HepG2 (cell line): ENCODE measurements at regions not wholly inside any gene's neighbourhood (a gene's known extent, or its start where the extent isn't known, plus 50 kb on each side); places are given as distances from the start of the nearest gene placed in this dataset.

Experiments used
- ATAC-seq: fragments of 200-7000 bp; cut with Tn5 transposase; 3 replicates; pipeline ENCODE4 v1.9.1; 2020; ENCODE audit warnings: mild to moderate bottlenecking, moderate library complexity
- BruUV-seq: library from RNA; stranded (reverse); fragments of 400-500 nt; replicated peaks from 2 replicates; lab custom pipeline; 2021; lab: Mats Ljungman, UMichigan
- CTCF ChIA-PET: fragments of 300-600 bp; formaldehyde crosslinking; extraction: SDS; loops from one replicate; lab custom pipeline; 2021; ENCODE audit warnings: low total read pairs, inconsistent platforms, low intra/inter-chr PET ratio; lab: Yijun Ruan, JAX
- POLR2A ChIA-PET: fragments of 350-600 bp; sonication (Branson Sonifier 250); formaldehyde crosslinking; loops from one replicate; lab custom pipeline; 2020; ENCODE audit warnings: antibody characterized with exemption, inconsistent platforms; lab: Yijun Ruan, JAX
- DNase-seq: peaks from one replicate; pipeline ENCODE4 v3.0.0-alpha.2; 2015; ENCODE audit warnings: low spot score
- FAIRE-seq: peaks from 3 replicates; lab custom pipeline; 2011; peaks lifted over from hg19 to GRCh38; lab: Jason Lieb, UNC
- H2AFZ ChIP-seq: one replicate; pipeline ENCODE4 v1.6.1; 2011; ENCODE audit warnings: low read length, inconsistent platforms
- H3K27ac ChIP-seq: fragments of 300-600 bp; 3 replicates; pipeline ENCODE4 v1.8.0; 2011; ENCODE audit warnings: mixed run types, mild to moderate bottlenecking, mixed read lengths, low read length, inconsistent platforms; ENCODE audit not compliant: insufficient read depth; ENCODE audit errors: extremely low read length
- H3K27me3 ChIP-seq, 2 experiments: fragments of 200-600 bp in 1 of 2; 2 replicates in 1 of 2; 3 replicates in 1 of 2; pipeline versions ENCODE4 v1.6.0 to v1.8.0; 2011; ENCODE audit warnings: low read length in 2 of 2, mild to moderate bottlenecking in 2 of 2, moderate library complexity in 2 of 2, inconsistent platforms in 1 of 2; ENCODE audit not compliant: insufficient read depth in 2 of 2, control insufficient read depth in 1 of 2
- H3K36me3 ChIP-seq, 2 experiments: fragments of 200-600 bp in 1 of 2; replicated peaks in 1 of 2; 2 replicates in 1 of 2; 3 replicates in 1 of 2; pipeline versions ENCODE4 v1.5.1 to v1.8.0; 2011; ENCODE audit warnings: low read length in 2 of 2, inconsistent platforms in 1 of 2; ENCODE audit not compliant: insufficient read depth in 2 of 2, control insufficient read depth in 1 of 2
- H3K4me1 ChIP-seq: 2 replicates; pipeline ENCODE4 v1.5.1; 2012; ENCODE audit warnings: low read length, inconsistent platforms; ENCODE audit not compliant: insufficient read depth
- H3K4me2 ChIP-seq: 2 replicates; pipeline ENCODE4 v1.6.0; 2011; ENCODE audit warnings: low read depth, low read length, inconsistent platforms
- H3K4me3 ChIP-seq, 3 experiments: fragments of 200-600 bp in 1 of 3; sonication (generic), shearing (Covaris generic) in 1 of 3; replicated peaks in 1 of 3; 2 replicates each; pipeline ENCODE4 v1.5.1; 2011 to 2016; ENCODE audit warnings: low read length in 3 of 3, inconsistent platforms in 2 of 3, low read depth in 2 of 3, mild to moderate bottlenecking in 2 of 3, control low read depth in 1 of 3, mixed read lengths in 1 of 3; ENCODE audit not compliant: insufficient read depth in 1 of 3
- H3K79me2 ChIP-seq: one replicate; pipeline ENCODE4 v1.6.1; 2011; ENCODE audit warnings: low read length, inconsistent platforms; ENCODE audit not compliant: insufficient read depth
- H3K9ac ChIP-seq: 2 replicates; pipeline ENCODE4 v1.6.0; 2011; ENCODE audit warnings: mild to moderate bottlenecking, low read depth, low read length, inconsistent platforms; ENCODE audit not compliant: insufficient read depth
- H3K9me3 ChIP-seq: 2 replicates; pipeline ENCODE4 v1.5.1; 2012; ENCODE audit warnings: mild to moderate bottlenecking, low read length
- H4K20me1 ChIP-seq: 2 replicates; pipeline ENCODE4 v1.6.0; 2011; ENCODE audit warnings: inconsistent platforms, mild to moderate bottlenecking, low read length, moderate library complexity; ENCODE audit not compliant: insufficient read depth
- DZIP1 ChIP-seq: sonication (generic); formaldehyde crosslinking; IDR thresholded peaks from 2 replicates; pipeline ENCODE4 v1.5.0; 2020; ENCODE audit warnings: mild to moderate bottlenecking, missing genetic modification reagents
- HDAC6 ChIP-seq: fragments of 200-600 bp; sonication (generic); IDR thresholded peaks from 2 replicates; pipeline ENCODE4 v1.7.0; 2017; ENCODE audit warnings: mild to moderate bottlenecking, antibody characterized with exemption, low read length, low read depth
- JARID2 ChIP-seq: sonication (generic); formaldehyde crosslinking; IDR thresholded peaks from 2 replicates; pipeline ENCODE4 v1.8.1; 2023; ENCODE audit warnings: missing genetic modification reagents, inconsistent platforms; ENCODE audit not compliant: insufficient replicate concordance
- MXD3 ChIP-seq: IDR thresholded peaks from 2 replicates; pipeline ENCODE4 v1.6.1; 2016; ENCODE audit warnings: mild to moderate bottlenecking, missing biosample characterization, missing genetic modification reagents
- RAD51 ChIP-seq: fragments of 450-650 bp; IDR thresholded peaks from 2 replicates; pipeline ENCODE4 v1.6.1; 2016; ENCODE audit warnings: borderline replicate concordance
- USF2 ChIP-seq, 2 experiments: sonication (generic) in 1 of 2; formaldehyde crosslinking in 1 of 2; IDR thresholded peaks; 2 replicates each; pipeline versions ENCODE4 v1.5.1 to v1.6.1; 2011 to 2020; ENCODE audit warnings: borderline replicate concordance in 1 of 2, low read depth in 1 of 2, low read length in 1 of 2, mild to moderate bottlenecking in 1 of 2, missing genetic modification reagents in 1 of 2, moderate library complexity in 1 of 2
- ZNF121 ChIP-seq: sonication (generic); formaldehyde crosslinking; IDR thresholded peaks from 2 replicates; pipeline ENCODE4 v1.5.0; 2020; ENCODE audit warnings: mild to moderate bottlenecking, missing genetic modification reagents
- ZNF3 ChIP-seq: IDR thresholded peaks from 2 replicates; pipeline ENCODE4 v1.7.0; 2017; ENCODE audit warnings: inconsistent platforms
- ZNF687 ChIP-seq: sonication (generic); formaldehyde crosslinking; IDR thresholded peaks from 2 replicates; pipeline ENCODE4 v1.5.1; 2020; ENCODE audit warnings: mild to moderate bottlenecking, missing genetic modification reagents, moderate library complexity
- WGBS: methylation state at CpG from one replicate; pipeline ENCODE4 v1.1.6; 2017; ENCODE audit warnings: low lambda C conversion rate; 5-methylcytosine and 5-hydroxymethylcytosine counted together
- in situ Hi-C: cut with HindIII; loops from 2 replicates; pipeline ENCODE4 v1.10.0; 2017; ENCODE audit warnings: low pct_unique_long_range_greater_than_20kb; ENCODE audit not compliant: extremely low pct_ligation_motif_present
- intact Hi-C: fragments of 100-400 bp; cut with micrococcal nuclease; formaldehyde crosslinking; loops from one replicate; pipeline ENCODE4 v1.10.0; 2022; ENCODE audit not compliant: unreplicated experiment

- no peak for DNase-seq
- TF ChIP-seq ZNF687 (0 out of 2 replicates have a peak, but pooled peaks have one; percentile 10), MXD3 (no peak), RAD51 (peak; percentile 26; the same call in 1 of the 2 replicates), ZNF3 (CRISPR knock-in tag) (no peak), ZNF121 (CRISPR knock-in tag) (0 out of 2 replicates have a peak, but pooled peaks have one; percentile 24), JARID2 (CRISPR knock-in tag) (no peak), USF2 (IDR thresholded peaks at IDR 0.05; ENCODE audit: low read depth, low read length) (peak; percentile 49; the same call in 1 of the 2 replicates), USF2 (CRISPR knock-in tag; IDR thresholded peaks at IDR 0.05; ENCODE audit: borderline replicate concordance) (peak; percentile 81; the same call in 1 of the 2 replicates), HDAC6 (no peak), DZIP1 (CRISPR knock-in tag) (no peak)
- 13% methylated on average over 12 of the region's 12 CpGs for WGBS
Observed at GRCh38 chr14:94888121-94888520, 118.2 kb upstream of the GSC start.

More at GRCh38 chr14:94888121-94888520, 118.2 kb upstream of the GSC start:
- no peaks in the 10 kb centered on the region for H3K36me3 ChIP-seq
- no peaks in the 10 kb centered on the region for H3K79me2 ChIP-seq
- ATAC-seq (peak; percentile 78), FAIRE-seq (no peak)
- no peaks in the 10 kb centered on the region for H4K20me1 ChIP-seq
- peaks cover 2 to 51% of the 10 kb centered on the region in 2 experiments; a peak in 4 of 5 replicates for H3K27me3 ChIP-seq
- CTCF ChIA-PET, result no interaction called here
- H2AFZ ChIP-seq, result no peak overlapping the region
- H3K27ac ChIP-seq, result no peak overlapping the region
- intact Hi-C loops (no loop called here), in situ Hi-C loops (no loop called here)
- no peaks in the 10 kb centered on the region for H3K9me3 ChIP-seq
- H3K4me1 ChIP-seq, result peaks cover 7% of the 10 kb centered on the region; the same call in 1 of the 2 replicates
- BruUV-seq, result no TSS peak
- H3K4me2 ChIP-seq, result 0 out of 2 replicates have a peak overlapping the region, but pooled peaks have one; percentile 22
- POLR2A ChIA-PET, result no interaction called here
- no peak overlapping the region for H3K4me3 ChIP-seq
- H3K9ac ChIP-seq, result no peak overlapping the region
